ENCODE measurements at regions not wholly inside any gene's neighbourhood (a gene's known extent, or its start where the extent isn't known, plus 50 kb on each side); places are given as distances from the start of the nearest gene placed in this dataset.
"Not testable (repeated sequence)": the region's sequence is repeated elsewhere in the genome, so short reads cannot be mapped to it uniquely, and the experiment has no call there.

DNA sequence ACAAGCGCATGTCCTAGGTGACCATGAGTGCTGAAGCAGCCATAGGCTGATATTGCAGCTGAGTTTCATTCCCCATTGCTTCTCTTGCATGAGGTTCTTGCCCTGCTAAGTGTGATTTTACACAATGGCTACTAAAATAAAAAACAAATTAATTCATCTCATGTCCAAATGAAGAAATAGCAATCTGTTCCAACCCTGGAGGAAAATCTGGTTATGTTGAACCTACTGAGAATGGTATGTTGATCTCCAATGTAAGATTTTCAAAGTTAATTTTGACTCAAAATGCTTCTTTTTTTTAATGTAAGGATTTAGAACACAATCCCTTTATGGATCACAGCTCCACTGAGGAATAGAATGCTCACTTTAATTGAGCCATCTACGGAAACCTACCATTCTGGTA is 254.2 kb upstream of the CRBN start:
- no peak for DNase-seq (ENCODE audit: extremely low spot score)
- TF ChIP-seq SP1 (IDR thresholded peaks at IDR 0.05) (no peak), ARNT (IDR thresholded peaks at IDR 0.05) (no peak), BHLHE40 (IDR thresholded peaks at IDR 0.05; ENCODE audit: borderline replicate concordance) (no peak), FOXM1 (IDR thresholded peaks at IDR 0.05; ENCODE audit: borderline replicate concordance) (no peak), PKNOX1 (IDR thresholded peaks at IDR 0.05) (no peak), SUZ12 (IDR thresholded peaks at IDR 0.05) (no peak), TARDBP (IDR thresholded peaks at IDR 0.05) (no peak), HDGF (IDR thresholded peaks at IDR 0.05; ENCODE audit: borderline replicate concordance) (no peak), FOXK2 (IDR thresholded peaks at IDR 0.05) (no peak), L3MBTL2 (conservative IDR thresholded peaks at IDR 0.05) (no peak), CTBP1 (IDR thresholded peaks at IDR 0.05; ENCODE audit: borderline replicate concordance) (no peak)
- CTCF ChIA-PET: no interaction called here
- POLR2A ChIA-PET: no interaction called here

DNA sequence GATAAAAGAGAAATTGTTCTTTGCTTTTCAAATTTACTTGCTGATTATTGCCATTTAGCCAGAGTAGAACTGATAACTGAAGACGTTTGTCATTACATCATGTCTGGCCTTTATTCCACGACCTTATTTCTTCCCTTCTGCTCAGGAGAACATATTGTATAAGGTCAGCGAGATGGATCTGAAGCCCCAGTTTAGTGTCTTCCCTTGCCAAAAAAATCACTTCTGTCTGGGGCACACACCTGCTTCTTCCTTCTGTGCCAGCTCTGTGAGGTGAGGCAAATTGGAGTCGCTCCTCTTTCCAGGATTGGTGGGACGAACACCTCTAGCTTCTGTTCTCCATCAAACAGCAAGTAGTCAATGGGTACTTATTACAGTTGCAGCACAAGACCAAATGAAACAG is 250.3 kb upstream of the CRBN start:
- ChIA-PET CTCF (no interaction called here), POLR2A (no interaction called here)
- no peak for TF ChIP-seq ELF4 (IDR thresholded peaks at IDR 0.05)
- TF ChIP-seq SP1 (IDR thresholded peaks at IDR 0.05): no peak
- no peak for TF ChIP-seq L3MBTL2 (conservative IDR thresholded peaks at IDR 0.05)
- no peak for TF ChIP-seq ZNF384 (IDR thresholded peaks at IDR 0.05)
- TF ChIP-seq ARNT (IDR thresholded peaks at IDR 0.05): no peak
- no peak for TF ChIP-seq SUZ12 (IDR thresholded peaks at IDR 0.05)
- TF ChIP-seq CTBP1 (IDR thresholded peaks at IDR 0.05; ENCODE audit: borderline replicate concordance): no peak
- TF ChIP-seq FOXK2 (IDR thresholded peaks at IDR 0.05): no peak
- no peak for TF ChIP-seq NFRKB (IDR thresholded peaks at IDR 0.05)
- no peak for TF ChIP-seq BHLHE40 (IDR thresholded peaks at IDR 0.05; ENCODE audit: borderline replicate concordance)
- TF ChIP-seq LEF1 (IDR thresholded peaks at IDR 0.05; ENCODE audit: borderline replicate concordance): no peak
- no peak for TF ChIP-seq TARDBP (IDR thresholded peaks at IDR 0.05)
- TF ChIP-seq FOXA1 (IDR thresholded peaks at IDR 0.05): no peak
- no peak for TF ChIP-seq HDGF (IDR thresholded peaks at IDR 0.05; ENCODE audit: borderline replicate concordance)
- TF ChIP-seq FOXM1 (IDR thresholded peaks at IDR 0.05; ENCODE audit: borderline replicate concordance): no peak
- no peak for TF ChIP-seq PKNOX1 (IDR thresholded peaks at IDR 0.05)
- DNase-seq (ENCODE audit: extremely low spot score): no peak

- CTCF ChIA-PET; DNase-seq (ENCODE audit: extremely low spot score); POLR2A ChIA-PET: not testable (repeated sequence)
These were observed 228.2 kb upstream of the CRBN start for GRCh38 chr3:3407707-3408106.

DNA sequence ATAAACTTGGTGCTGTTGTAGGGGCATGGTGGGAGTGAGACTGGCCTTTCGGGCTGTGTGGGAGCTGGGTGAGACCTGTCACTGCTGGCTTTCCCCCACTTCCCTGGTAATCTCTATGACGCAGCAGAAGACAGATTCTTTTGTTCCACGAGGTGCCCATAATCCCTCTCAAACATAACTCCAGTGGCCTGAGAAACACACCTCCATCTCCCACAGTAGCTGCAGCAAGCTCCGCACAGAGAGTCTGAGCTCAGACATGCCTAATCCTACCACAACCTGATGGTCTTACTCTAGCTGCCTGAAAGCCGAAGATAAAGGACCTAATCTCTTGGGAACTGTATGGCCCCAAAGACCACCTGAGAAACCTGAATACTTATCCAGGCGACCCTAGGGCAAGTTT is 225.6 kb upstream of the CRBN start:
- ChIA-PET CTCF (no interaction called here), POLR2A (no interaction called here)
- DNase-seq (ENCODE audit: extremely low spot score): no peak
- TF ChIP-seq CTBP1 (IDR thresholded peaks at IDR 0.05; ENCODE audit: borderline replicate concordance): no peak
- TF ChIP-seq ELF4 (IDR thresholded peaks at IDR 0.05): no peak
- TF ChIP-seq ARNT (IDR thresholded peaks at IDR 0.05): no peak
- no peak for TF ChIP-seq SUZ12 (IDR thresholded peaks at IDR 0.05)
- TF ChIP-seq L3MBTL2 (conservative IDR thresholded peaks at IDR 0.05): no peak
- TF ChIP-seq BHLHE40 (IDR thresholded peaks at IDR 0.05; ENCODE audit: borderline replicate concordance): no peak
- no peak for TF ChIP-seq TARDBP (IDR thresholded peaks at IDR 0.05)
- no peak for TF ChIP-seq FOXA1 (IDR thresholded peaks at IDR 0.05)
- no peak for TF ChIP-seq HDGF (IDR thresholded peaks at IDR 0.05; ENCODE audit: borderline replicate concordance)
- no peak for TF ChIP-seq PKNOX1 (IDR thresholded peaks at IDR 0.05)
- no peak for TF ChIP-seq FOXK2 (IDR thresholded peaks at IDR 0.05)
- no peak for TF ChIP-seq SP1 (IDR thresholded peaks at IDR 0.05)
- TF ChIP-seq NFRKB (IDR thresholded peaks at IDR 0.05): no peak
- no peak for TF ChIP-seq FOXM1 (IDR thresholded peaks at IDR 0.05; ENCODE audit: borderline replicate concordance)
- TF ChIP-seq ZNF384 (IDR thresholded peaks at IDR 0.05): no peak
- no peak for TF ChIP-seq LEF1 (IDR thresholded peaks at IDR 0.05; ENCODE audit: borderline replicate concordance)

GRCh38 chr3:3403700-3404099 is 224.2 kb upstream of the CRBN start:
- CTCF ChIA-PET: no interaction called here

DNA sequence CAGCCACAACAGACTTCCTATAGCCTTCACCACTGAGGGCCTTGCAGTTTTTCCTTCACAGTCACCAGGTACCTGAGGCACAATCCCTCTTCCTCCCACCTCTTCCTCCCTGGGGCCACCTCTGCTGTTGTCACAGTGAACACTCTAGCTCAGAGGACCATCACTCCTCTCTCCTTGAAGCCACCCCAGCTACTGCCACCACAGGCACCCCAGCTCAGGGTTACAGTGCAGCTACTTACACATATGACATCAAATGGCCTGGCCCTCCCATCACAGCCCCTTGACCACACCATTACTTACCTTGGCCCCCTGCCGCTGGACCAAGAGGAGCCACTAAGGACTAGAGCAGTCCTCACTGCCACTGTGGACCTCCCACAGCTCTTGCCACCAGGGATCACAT is 213.5 kb upstream of the CRBN start:
- TF ChIP-seq ZNF384 (IDR thresholded peaks at IDR 0.05): no peak
- TF ChIP-seq ELF4 (IDR thresholded peaks at IDR 0.05): no peak
- TF ChIP-seq SUZ12 (IDR thresholded peaks at IDR 0.05): no peak
- no peak for TF ChIP-seq BHLHE40 (IDR thresholded peaks at IDR 0.05; ENCODE audit: borderline replicate concordance)
- TF ChIP-seq LEF1 (IDR thresholded peaks at IDR 0.05; ENCODE audit: borderline replicate concordance): no peak
- no peak for TF ChIP-seq SP1 (IDR thresholded peaks at IDR 0.05)
- no peak for TF ChIP-seq TARDBP (IDR thresholded peaks at IDR 0.05)
- no peak for TF ChIP-seq HDGF (IDR thresholded peaks at IDR 0.05; ENCODE audit: borderline replicate concordance)
- no peak for TF ChIP-seq FOXM1 (IDR thresholded peaks at IDR 0.05; ENCODE audit: borderline replicate concordance)
- TF ChIP-seq FOXK2 (IDR thresholded peaks at IDR 0.05): no peak
- TF ChIP-seq PKNOX1 (IDR thresholded peaks at IDR 0.05): no peak
- no peak for DNase-seq (ENCODE audit: extremely low spot score)
- POLR2A ChIA-PET: no interaction called here
- CTCF ChIA-PET: no interaction called here

More at GRCh38 chr3:3403700-3404099, 224.2 kb upstream of the CRBN start:
- no peak for DNase-seq (ENCODE audit: extremely low spot score)
- no peak for TF ChIP-seq ELF4 (IDR thresholded peaks at IDR 0.05)
- no peak for TF ChIP-seq FOXM1 (IDR thresholded peaks at IDR 0.05; ENCODE audit: borderline replicate concordance)
- TF ChIP-seq ARNT (IDR thresholded peaks at IDR 0.05): no peak
- no peak for TF ChIP-seq ZNF384 (IDR thresholded peaks at IDR 0.05)
- TF ChIP-seq FOXA1 (IDR thresholded peaks at IDR 0.05): no peak
- POLR2A ChIA-PET: no interaction called here
